Transverse colon (tissue), 3 donors: ENCODE measurements at regions not wholly inside any gene's neighbourhood (a gene's known extent, or its start where the extent isn't known, plus 50 kb on each side); places are given as distances from the start of the nearest gene placed in this dataset.

Source experiments
- CTCF ChIP-seq, 5 experiments: fragments of 200-600 bp in 3 of 5; fragments of 450-650 bp in 2 of 5; sonication (generic) in 3 of 5; IDR thresholded peaks; 1 replicate in 2 of 5; 2 replicates in 3 of 5; pipeline ENCODE4 v1.5.1; 2016 to 2017; ENCODE audit warnings: antibody characterized with exemption in 5 of 5, inconsistent platforms in 3 of 5, mild to moderate bottlenecking in 2 of 5, moderate library complexity in 1 of 5
- POLR2A ChIP-seq: fragments of 450-650 bp; IDR thresholded peaks from one replicate; pipeline ENCODE4 v1.6.1; 2016; ENCODE audit warnings: antibody characterized with exemption, mild to moderate bottlenecking, moderate library complexity

GRCh38 chr1:173301507-173301906 lies 94.4 kb upstream of the TNFSF4 start:
- TF ChIP-seq CTCF (IDR thresholded peaks at IDR 0.05): no peak
- no peak for TF ChIP-seq POLR2A
